ENCODE measurements at regions not wholly inside any gene's neighbourhood (a gene's known extent, or its start where the extent isn't known, plus 50 kb on each side); places are given as distances from the start of the nearest gene placed in this dataset.
"Not testable (repeated sequence)": the region's sequence is repeated elsewhere in the genome, so short reads cannot be mapped to it uniquely, and the experiment has no call there.

DNA sequence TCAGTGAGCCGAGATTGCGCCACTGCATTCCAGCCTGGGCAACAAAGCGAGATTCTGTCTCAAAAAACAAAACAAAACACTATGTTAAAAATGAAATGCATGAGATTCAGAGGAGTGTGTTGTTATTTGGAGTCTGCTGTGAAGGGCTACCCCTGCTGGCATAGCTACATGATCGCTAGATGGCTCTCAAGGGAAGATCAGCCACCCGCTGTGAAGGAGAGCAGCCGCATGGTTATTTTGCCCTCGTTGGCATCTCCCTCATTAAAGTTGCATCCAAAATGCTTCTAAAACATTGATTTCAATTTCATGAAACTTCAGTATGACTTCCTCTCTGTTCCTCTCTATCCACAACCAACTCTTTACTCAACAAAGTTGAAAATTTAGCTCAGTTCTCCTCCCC, 54.8 kb upstream of the NDUFV2 start:
- in situ Hi-C loops (cut with HindIII; ENCODE audit: low sequenced_read_pairs), result no loop called here
- DNase-seq (ENCODE audit: low read depth, low spot score), result no peak
- TF ChIP-seq, protein P1, sequence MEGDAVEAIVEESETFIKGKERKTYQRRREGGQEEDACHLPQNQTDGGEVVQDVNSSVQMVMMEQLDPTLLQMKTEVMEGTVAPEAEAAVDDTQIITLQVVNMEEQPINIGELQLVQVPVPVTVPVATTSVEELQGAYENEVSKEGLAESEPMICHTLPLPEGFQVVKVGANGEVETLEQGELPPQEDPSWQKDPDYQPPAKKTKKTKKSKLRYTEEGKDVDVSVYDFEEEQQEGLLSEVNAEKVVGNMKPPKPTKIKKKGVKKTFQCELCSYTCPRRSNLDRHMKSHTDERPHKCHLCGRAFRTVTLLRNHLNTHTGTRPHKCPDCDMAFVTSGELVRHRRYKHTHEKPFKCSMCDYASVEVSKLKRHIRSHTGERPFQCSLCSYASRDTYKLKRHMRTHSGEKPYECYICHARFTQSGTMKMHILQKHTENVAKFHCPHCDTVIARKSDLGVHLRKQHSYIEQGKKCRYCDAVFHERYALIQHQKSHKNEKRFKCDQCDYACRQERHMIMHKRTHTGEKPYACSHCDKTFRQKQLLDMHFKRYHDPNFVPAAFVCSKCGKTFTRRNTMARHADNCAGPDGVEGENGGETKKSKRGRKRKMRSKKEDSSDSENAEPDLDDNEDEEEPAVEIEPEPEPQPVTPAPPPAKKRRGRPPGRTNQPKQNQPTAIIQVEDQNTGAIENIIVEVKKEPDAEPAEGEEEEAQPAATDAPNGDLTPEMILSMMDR (IDR thresholded peaks at IDR 0.05; ENCODE audit: low read depth, low read length), result no peak
- no peak overlapping the region for H3K4me3 ChIP-seq (ENCODE audit: low read depth, low read length)

GRCh38 chr18:9048236-9048635, 54.3 kb upstream of the NDUFV2 start:
- no peak for DNase-seq (ENCODE audit: low read depth, low spot score)
- no peak overlapping the region for H3K4me3 ChIP-seq (ENCODE audit: low read depth, low read length)
- in situ Hi-C loops (cut with HindIII; ENCODE audit: low sequenced_read_pairs), result no loop called here
- TF ChIP-seq, protein P1 (IDR thresholded peaks at IDR 0.05; ENCODE audit: low read depth, low read length), result no peak

- no peak for DNase-seq (ENCODE audit: low read depth, low spot score)
- in situ Hi-C loops (cut with HindIII; ENCODE audit: low sequenced_read_pairs), result no loop called here
- no peak overlapping the region for H3K4me3 ChIP-seq (ENCODE audit: low read depth, low read length)
- TF ChIP-seq, protein P1 (IDR thresholded peaks at IDR 0.05; ENCODE audit: low read depth, low read length), result no peak
These were observed 53.5 kb upstream of the NDUFV2 start for GRCh38 chr18:9048808-9049494.

- no peak for DNase-seq (ENCODE audit: low read depth, low spot score)
- in situ Hi-C loops (cut with HindIII; ENCODE audit: low sequenced_read_pairs), result no loop called here
- no peak overlapping the region for H3K4me3 ChIP-seq (ENCODE audit: low read depth, low read length)
- TF ChIP-seq, protein P1 (IDR thresholded peaks at IDR 0.05; ENCODE audit: low read depth, low read length), result no peak
These were observed 53.0 kb upstream of the NDUFV2 start for GRCh38 chr18:9049495-9049809.

- in situ Hi-C loops (cut with HindIII; ENCODE audit: low sequenced_read_pairs); H3K4me3 ChIP-seq (ENCODE audit: low read depth, low read length); DNase-seq (ENCODE audit: low read depth, low spot score): not testable (repeated sequence)
These were observed 51.7 kb upstream of the NDUFV2 start for GRCh38 chr18:9050628-9051284.
